Karpas-422 (cell line): ENCODE measurements at regions not wholly inside any gene's neighbourhood (a gene's known extent, or its start where the extent isn't known, plus 50 kb on each side); places are given as distances from the start of the nearest gene placed in this dataset.

Source experiments
- DNase-seq: peaks from one replicate; pipeline ENCODE4 v3.0.0-alpha.2; 2015
- H2AFZ ChIP-seq: fragments of 200-600 bp; sonication (generic); 2 replicates; pipeline ENCODE4 v1.6.1; 2014; ENCODE audit warnings: antibody characterized with exemption, low read length, mixed read lengths
- H3K27ac ChIP-seq: fragments of 200-600 bp; sonication (generic); 2 replicates; pipeline ENCODE4 v1.5.1; 2014; ENCODE audit warnings: mild to moderate bottlenecking, low read length, moderate library complexity
- H3K27me3 ChIP-seq: fragments of 200-600 bp; sonication (generic); 2 replicates; pipeline ENCODE4 v1.6.1; 2014; ENCODE audit warnings: low read length, mixed read lengths
- H3K36me3 ChIP-seq: fragments of 200-600 bp; sonication (generic); 2 replicates; pipeline ENCODE4 v1.6.1; 2014; ENCODE audit warnings: low read length, mixed read lengths; ENCODE audit not compliant: insufficient read depth
- H3K4me1 ChIP-seq: fragments of 200-600 bp; sonication (generic); 2 replicates; pipeline ENCODE4 v1.6.1; 2014; ENCODE audit warnings: mild to moderate bottlenecking, low read length, mixed read lengths
- H3K4me2 ChIP-seq: fragments of 200-600 bp; sonication (generic); 2 replicates; pipeline ENCODE4 v1.6.1; 2014; ENCODE audit warnings: low read length, low read depth, mild to moderate bottlenecking; ENCODE audit not compliant: poor library complexity, severe bottlenecking
- H3K4me3 ChIP-seq: fragments of 200-600 bp; sonication (generic); 2 replicates; pipeline ENCODE4 v1.5.1; 2014; ENCODE audit warnings: mild to moderate bottlenecking, antibody characterized with exemption, low read length, mixed read lengths
- H3K79me2 ChIP-seq: fragments of 200-600 bp; sonication (generic); 2 replicates; pipeline ENCODE4 v1.6.1; 2014; ENCODE audit warnings: mild to moderate bottlenecking, low read length, mixed read lengths
- H3K9ac ChIP-seq: fragments of 200-600 bp; sonication (generic); 2 replicates; pipeline ENCODE4 v1.6.0; 2014; ENCODE audit warnings: low read length
- H3K9me2 ChIP-seq: fragments of 200-600 bp; sonication (generic), shearing (Covaris generic); replicated peaks from 2 replicates; pipeline ENCODE4 v1.6.0; 2014; ENCODE audit warnings: mild to moderate bottlenecking, low read length, moderate library complexity; ENCODE audit not compliant: insufficient read depth
- H3K9me3 ChIP-seq: fragments of 300-700, 200-600 bp; sonication (generic); 2 replicates; pipeline ENCODE4 v1.6.1; 2014; ENCODE audit warnings: low read length, mixed read lengths
- H4K20me1 ChIP-seq: fragments of 200-600 bp; sonication (generic); 2 replicates; pipeline ENCODE4 v1.6.1; 2014; ENCODE audit warnings: mild to moderate bottlenecking, antibody characterized with exemption, low read length, low read depth; ENCODE audit not compliant: insufficient read depth

DNA sequence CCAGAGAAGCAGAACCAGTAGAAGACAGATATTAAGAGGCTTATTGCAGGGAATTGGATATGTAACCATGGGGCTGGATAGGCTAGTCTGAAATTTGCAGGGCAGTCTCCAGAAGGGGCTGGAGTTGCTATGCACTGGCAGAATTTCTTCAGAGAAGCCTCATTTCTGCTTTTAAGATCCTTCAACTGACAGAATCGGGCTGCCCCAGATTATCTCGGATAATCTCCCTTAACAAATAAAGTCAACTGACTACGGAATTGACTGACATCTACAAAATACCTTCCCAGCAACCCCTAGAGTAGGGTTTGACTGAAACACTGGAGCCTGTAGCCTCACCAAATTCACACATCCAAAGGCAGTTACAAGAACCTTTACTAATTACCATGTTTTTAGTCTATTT lies 136.4 kb downstream of the SOCS6 start:
- Histone ChIP-seq H3K9me2 (no peaks in the 10 kb centered on the region), H3K27ac (no peak overlapping the region), H3K4me2 (no peak overlapping the region), H3K4me3 (no peak overlapping the region), H3K27me3 (no peaks in the 10 kb centered on the region), H3K36me3 (no peaks in the 10 kb centered on the region), H4K20me1 (no peaks in the 10 kb centered on the region), H3K9me3 (no peaks in the 10 kb centered on the region), H3K4me1 (peaks cover 7% of the 10 kb centered on the region), H3K79me2 (no peaks in the 10 kb centered on the region), H2AFZ (no peak overlapping the region), H3K9ac (no peak overlapping the region)
- no peak for DNase-seq

DNA sequence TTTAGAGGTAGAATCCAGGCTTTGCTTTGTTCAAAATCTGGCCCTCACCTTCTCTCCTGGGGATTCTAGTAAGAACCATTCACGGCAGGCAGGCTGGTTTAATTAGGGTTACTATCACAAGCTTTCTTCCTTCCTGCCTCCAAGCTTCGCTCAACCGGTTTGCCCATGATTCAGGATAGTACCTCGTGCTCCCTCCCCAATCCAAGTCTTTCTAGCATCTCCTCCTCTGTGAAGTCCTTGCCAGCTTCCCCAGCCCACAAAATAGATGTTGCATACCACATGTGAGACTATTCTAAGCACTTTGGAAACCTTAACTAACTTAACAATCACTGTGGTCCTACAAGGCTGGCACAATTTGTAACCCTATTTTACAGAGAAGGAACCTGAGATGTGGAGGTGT lies 135.1 kb downstream of the SOCS6 start:
- Histone ChIP-seq H3K4me2 (no peak overlapping the region), H3K27me3 (no peaks in the 10 kb centered on the region), H3K4me3 (no peak overlapping the region), H3K79me2 (no peaks in the 10 kb centered on the region), H3K9me2 (no peaks in the 10 kb centered on the region), H3K4me1 (peaks cover 7% of the 10 kb centered on the region), H3K36me3 (no peaks in the 10 kb centered on the region), H3K27ac (no peak overlapping the region), H3K9me3 (no peaks in the 10 kb centered on the region), H3K9ac (no peak overlapping the region), H2AFZ (no peak overlapping the region), H4K20me1 (no peaks in the 10 kb centered on the region)
- DNase-seq: no peak

DNA sequence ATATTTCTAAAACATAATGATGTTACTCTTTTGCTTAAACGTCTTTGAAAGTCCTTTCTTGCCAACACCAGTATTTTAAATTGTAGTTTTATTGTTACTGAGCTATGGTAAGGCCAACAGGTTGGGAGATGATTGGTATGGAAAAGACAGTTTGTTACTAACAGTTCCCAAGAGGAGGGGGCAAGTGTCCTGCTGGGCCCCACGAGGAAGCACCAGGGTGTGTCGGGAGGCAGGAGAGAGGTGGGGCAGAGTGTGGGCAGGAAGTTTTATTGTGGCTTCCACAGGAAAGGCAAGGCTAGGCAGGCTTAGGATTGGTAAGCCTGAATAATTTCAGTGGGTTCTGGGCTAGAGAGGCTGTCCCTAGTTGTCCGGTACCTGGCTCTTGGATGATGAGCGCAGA lies 134.3 kb downstream of the SOCS6 start:
- no peak overlapping the region for H3K27ac ChIP-seq
- H2AFZ ChIP-seq: no peak overlapping the region
- H3K9me3 ChIP-seq: no peaks in the 10 kb centered on the region
- H3K9ac ChIP-seq: no peak overlapping the region
- H3K4me1 ChIP-seq: peaks cover 7% of the 10 kb centered on the region
- H3K4me3 ChIP-seq: no peak overlapping the region
- H3K4me2 ChIP-seq: no peak overlapping the region
- no peaks in the 10 kb centered on the region for H3K79me2 ChIP-seq
- H3K36me3 ChIP-seq: no peaks in the 10 kb centered on the region
- no peaks in the 10 kb centered on the region for H3K27me3 ChIP-seq
- DNase-seq: no peak
- no peaks in the 10 kb centered on the region for H3K9me2 ChIP-seq
- H4K20me1 ChIP-seq: no peaks in the 10 kb centered on the region

DNA sequence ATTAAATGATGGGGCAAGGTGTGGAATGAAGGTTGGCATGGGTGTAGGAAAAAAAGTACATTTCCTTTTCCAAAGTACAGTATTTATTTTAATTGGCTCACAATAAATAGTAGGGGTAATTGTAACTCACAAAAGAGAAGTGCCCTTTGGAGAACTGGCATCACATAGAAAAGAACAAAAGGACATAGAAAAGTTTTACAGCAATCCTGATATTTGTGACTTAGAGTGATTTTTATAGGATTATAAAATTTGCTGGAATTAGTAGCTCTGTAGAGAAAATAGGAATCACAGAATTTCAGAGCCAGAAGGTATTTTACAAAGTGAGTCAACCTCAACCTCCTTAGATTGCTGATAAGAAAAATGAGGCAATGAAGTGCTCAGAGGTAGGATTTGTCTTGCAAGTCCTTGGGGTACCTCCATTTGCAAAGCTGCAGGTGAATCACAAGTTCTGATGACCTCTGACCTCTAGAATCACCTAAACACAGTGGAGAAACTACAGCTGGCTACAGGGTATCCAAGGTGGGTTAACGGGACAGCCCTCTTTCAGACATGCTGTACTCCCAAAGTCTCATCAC lies 133.6 kb downstream of the SOCS6 start:
- Histone ChIP-seq H3K4me2 (no peak overlapping the region), H3K27ac (no peak overlapping the region), H3K79me2 (no peaks in the 10 kb centered on the region), H3K9me2 (no peaks in the 10 kb centered on the region), H3K9me3 (no peaks in the 10 kb centered on the region), H2AFZ (no peak overlapping the region), H3K4me1 (peaks cover 7% of the 10 kb centered on the region), H4K20me1 (no peaks in the 10 kb centered on the region), H3K36me3 (no peaks in the 10 kb centered on the region), H3K4me3 (no peak overlapping the region), H3K27me3 (no peaks in the 10 kb centered on the region), H3K9ac (no peak overlapping the region)
- no peak for DNase-seq

DNA sequence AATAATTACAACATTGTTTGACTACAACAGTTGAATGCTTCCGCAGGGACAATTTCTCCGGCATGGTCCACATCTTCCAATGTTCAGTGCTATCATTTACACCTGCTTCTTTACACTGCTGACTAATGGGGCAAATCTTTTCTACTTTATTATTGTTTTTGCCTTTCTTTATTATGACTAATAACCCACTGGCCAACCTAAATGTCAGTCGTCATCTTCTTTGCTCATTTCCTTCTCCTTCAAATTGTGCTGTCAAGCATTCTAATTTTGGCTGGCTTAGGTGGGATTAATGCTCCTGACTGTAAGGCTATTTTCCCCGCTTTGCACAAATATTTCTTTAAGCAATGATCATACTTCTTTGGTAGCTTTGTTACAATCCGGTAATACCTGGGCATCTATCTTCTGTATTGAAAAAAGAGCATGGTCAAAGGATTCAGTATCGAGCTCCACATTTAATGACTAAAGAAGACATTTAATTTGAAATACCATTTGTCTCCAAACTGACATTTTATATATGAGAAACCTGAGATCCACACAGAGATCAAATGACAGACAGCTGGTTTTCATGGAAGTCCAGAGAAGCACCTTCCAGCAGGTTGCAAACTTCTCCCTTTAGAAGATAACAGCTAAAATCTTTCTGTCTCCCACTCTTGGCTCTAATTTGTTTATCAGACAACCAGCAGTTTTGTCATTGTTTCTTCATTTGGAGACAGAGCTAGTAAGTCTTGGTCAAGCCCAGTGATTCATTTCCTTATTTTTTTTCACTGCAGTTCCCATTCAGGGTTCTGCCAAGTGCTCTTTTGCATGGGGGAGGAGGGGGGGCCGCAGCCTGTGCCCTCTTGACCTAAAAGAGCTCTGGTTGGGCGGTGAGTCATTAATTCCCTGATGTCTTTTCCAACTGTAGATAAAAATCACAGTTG lies 132.9 kb downstream of the SOCS6 start:
- Histone ChIP-seq H3K9me2 (no peaks in the 10 kb centered on the region), H3K9ac (no peak overlapping the region), H3K4me3 (no peak overlapping the region), H3K79me2 (no peaks in the 10 kb centered on the region), H3K36me3 (no peaks in the 10 kb centered on the region), H3K27me3 (no peaks in the 10 kb centered on the region), H3K9me3 (no peaks in the 10 kb centered on the region), H2AFZ (no peak overlapping the region), H4K20me1 (no peaks in the 10 kb centered on the region), H3K4me1 (peaks cover 7% of the 10 kb centered on the region), H3K27ac (no peak overlapping the region), H3K4me2 (no peak overlapping the region)
- peak; percentile 53 for DNase-seq

DNA sequence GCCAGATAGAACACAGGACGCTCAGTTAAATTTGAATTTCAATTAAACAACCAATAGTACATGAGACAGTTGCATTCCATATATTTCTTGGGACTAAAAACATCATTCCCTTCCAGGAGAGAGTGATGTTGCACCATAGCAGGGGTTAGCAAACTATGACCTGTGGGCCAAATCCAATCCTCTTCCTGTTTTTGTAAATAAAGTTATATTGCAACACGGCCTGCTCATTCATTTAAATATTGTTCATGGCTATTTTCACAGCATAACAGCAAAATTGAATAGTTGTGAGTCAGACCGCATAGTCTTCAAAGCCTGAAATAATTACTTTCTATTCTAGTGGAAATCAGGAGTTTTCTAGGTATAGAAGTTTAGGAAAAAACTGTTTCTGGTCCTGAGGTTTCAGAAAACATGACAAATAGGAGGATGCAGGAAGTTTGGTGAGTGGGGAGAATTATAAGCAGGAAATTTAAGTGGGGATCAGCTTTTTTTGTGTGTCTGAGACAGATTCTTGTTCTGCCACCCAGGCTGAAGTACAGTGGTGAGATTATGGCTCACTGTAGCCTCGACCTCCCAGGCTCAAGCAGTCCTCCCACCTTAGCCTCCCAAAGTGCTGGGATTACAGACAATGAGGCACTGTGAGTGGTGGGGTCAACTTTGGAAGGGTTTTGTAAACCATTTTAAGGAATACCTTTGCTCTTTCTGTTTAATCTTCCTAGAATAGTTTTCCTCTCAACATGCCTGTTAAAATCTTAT lies 131.5 kb downstream of the SOCS6 start:
- Histone ChIP-seq H4K20me1 (no peaks in the 10 kb centered on the region), H3K9me3 (no peaks in the 10 kb centered on the region), H3K36me3 (no peaks in the 10 kb centered on the region), H3K27me3 (no peaks in the 10 kb centered on the region), H3K9me2 (no peaks in the 10 kb centered on the region), H2AFZ (no peak overlapping the region), H3K9ac (no peak overlapping the region), H3K4me2 (no peak overlapping the region), H3K79me2 (no peaks in the 10 kb centered on the region), H3K4me3 (no peak overlapping the region), H3K4me1 (peaks cover 7% of the 10 kb centered on the region), H3K27ac (no peak overlapping the region)
- DNase-seq: no peak

DNA sequence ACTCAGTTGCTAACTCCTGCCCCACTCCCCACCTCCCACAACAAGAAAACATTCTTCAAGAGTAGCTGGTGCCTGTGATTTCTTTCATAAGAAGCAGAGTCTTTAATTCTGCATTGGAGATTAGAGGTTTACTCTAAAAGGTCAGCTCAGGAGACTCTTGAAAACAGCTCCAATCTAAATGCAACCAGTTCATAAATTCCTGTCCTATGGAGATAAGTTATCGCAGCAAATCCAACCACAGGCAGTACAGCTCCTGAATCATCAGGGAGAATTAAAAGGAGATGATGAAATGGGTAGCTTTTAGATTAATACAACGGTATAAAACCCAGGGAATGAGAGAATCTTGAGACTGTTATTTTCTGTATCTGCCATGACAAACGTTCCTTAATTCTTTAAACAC lies 130.7 kb downstream of the SOCS6 start:
- no peak overlapping the region for H2AFZ ChIP-seq
- H3K9ac ChIP-seq: no peak overlapping the region
- H3K9me3 ChIP-seq: no peaks in the 10 kb centered on the region
- DNase-seq: no peak
- H3K4me1 ChIP-seq: peaks cover 7% of the 10 kb centered on the region
- H3K27me3 ChIP-seq: no peaks in the 10 kb centered on the region
- no peaks in the 10 kb centered on the region for H3K79me2 ChIP-seq
- H3K36me3 ChIP-seq: no peaks in the 10 kb centered on the region
- H3K4me3 ChIP-seq: no peak overlapping the region
- H3K9me2 ChIP-seq: no peaks in the 10 kb centered on the region
- H4K20me1 ChIP-seq: no peaks in the 10 kb centered on the region
- H3K27ac ChIP-seq: no peak overlapping the region
- no peak overlapping the region for H3K4me2 ChIP-seq
